GM12892 (cell line): ENCODE measurements at regions not wholly inside any gene's neighbourhood (a gene's known extent, or its start where the extent isn't known, plus 50 kb on each side); places are given as distances from the start of the nearest gene placed in this dataset.

Experiments used
- POLR2A ChIP-seq: IDR thresholded peaks from 2 replicates; pipeline ENCODE4 v1.6.1; 2011; ENCODE audit warnings: low read depth, low read length, control low read depth
- POLR2AphosphoS5 ChIP-seq: IDR thresholded peaks from 2 replicates; pipeline ENCODE4 v1.6.1; 2011; ENCODE audit warnings: low read depth, low read length, control low read depth

DNA sequence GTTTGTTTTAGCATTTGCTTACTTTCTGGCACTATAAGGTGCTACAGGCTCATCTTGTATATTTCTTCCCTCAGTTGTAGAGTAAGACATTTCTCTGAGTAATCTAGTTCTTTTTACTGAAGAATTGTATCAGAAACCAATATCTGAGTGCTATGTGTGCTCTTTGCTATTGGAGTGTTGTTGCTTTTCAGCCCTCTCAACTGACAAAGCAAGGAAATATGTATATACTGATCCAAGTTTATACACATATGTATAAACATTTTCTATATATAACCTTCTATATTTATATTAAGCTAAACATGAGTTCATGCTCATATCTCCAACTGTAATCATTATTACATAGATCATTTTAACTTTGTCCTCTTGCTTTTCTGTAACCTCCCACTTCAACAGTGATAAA, 405.7 kb downstream of the RFPL4B start:
- TF ChIP-seq POLR2AphosphoS5 (no peak), POLR2A (no peak)
